RWPE2 (cell line): ENCODE measurements at regions not wholly inside any gene's neighbourhood (a gene's known extent, or its start where the extent isn't known, plus 50 kb on each side); places are given as distances from the start of the nearest gene placed in this dataset.

Experiments used
- ATAC-seq: fragments of 200-7000 bp; cut with Tn5 transposase; 3 replicates; pipeline ENCODE4 v1.9.1; 2021; ENCODE audit warnings: low read depth
- DNase-seq: peaks from one replicate; pipeline ENCODE4 v3.0.0-alpha.2; 2020; ENCODE audit warnings: low spot score
- H3K27ac ChIP-seq: fragments of 450-650 bp; 2 replicates; pipeline ENCODE4 v1.5.1; 2017; ENCODE audit warnings: mild to moderate bottlenecking; ENCODE audit not compliant: poor library complexity, severe bottlenecking
- H3K27me3 ChIP-seq: fragments of 250-450 bp; sonication (Bioruptor Pico); 2 replicates; pipeline ENCODE4 v1.5.1; 2021; ENCODE audit warnings: mild to moderate bottlenecking, moderate library complexity; ENCODE audit not compliant: insufficient read depth, poor library complexity, severe bottlenecking
- H3K36me3 ChIP-seq: fragments of 250-450 bp; sonication (Bioruptor Pico); 2 replicates; pipeline ENCODE4 v1.5.1; 2020; ENCODE audit warnings: low read depth, mild to moderate bottlenecking, moderate library complexity
- H3K4me1 ChIP-seq: fragments of 250-450 bp; sonication (Bioruptor Pico); 2 replicates; pipeline ENCODE4 v1.5.1; 2021; ENCODE audit warnings: mild to moderate bottlenecking, moderate library complexity; ENCODE audit not compliant: insufficient read depth, poor library complexity, severe bottlenecking
- H3K4me3 ChIP-seq: fragments of 250-450 bp; sonication (Bioruptor Pico); 2 replicates; pipeline ENCODE4 v1.5.1; 2021; ENCODE audit warnings: mild to moderate bottlenecking, moderate library complexity; ENCODE audit not compliant: severe bottlenecking
- H3K9me3 ChIP-seq: fragments of 250-450 bp; sonication (Bioruptor Pico); 2 replicates; pipeline ENCODE4 v1.5.1; 2021; ENCODE audit warnings: mild to moderate bottlenecking, moderate library complexity; ENCODE audit not compliant: severe bottlenecking
- CTCF ChIP-seq: fragments of 450-650 bp; IDR thresholded peaks from one replicate; pipeline ENCODE4 v1.5.1; 2017; ENCODE audit warnings: mild to moderate bottlenecking, moderate library complexity; ENCODE audit not compliant: poor library complexity, severe bottlenecking

GRCh38 chr13:53338760-53339159 is 310.1 kb downstream of the OLFM4 start:
- no peaks in the 10 kb centered on the region for H3K36me3 ChIP-seq
- no peaks in the 10 kb centered on the region for H3K9me3 ChIP-seq
- no peaks in the 10 kb centered on the region for H3K4me1 ChIP-seq
- no peaks in the 10 kb centered on the region for H3K27me3 ChIP-seq
- H3K27ac ChIP-seq, result no peak overlapping the region
- DNase-seq (no peak), ATAC-seq (no peak)
- H3K4me3 ChIP-seq, result no peak overlapping the region
- TF ChIP-seq CTCF, result no peak

- H3K36me3 ChIP-seq, result no peaks in the 10 kb centered on the region
- no peaks in the 10 kb centered on the region for H3K4me1 ChIP-seq
- DNase-seq, result no peak
- H3K27me3 ChIP-seq, result no peaks in the 10 kb centered on the region
- H3K9me3 ChIP-seq, result no peaks in the 10 kb centered on the region
- no peak for TF ChIP-seq CTCF
- no peak for ATAC-seq
- no peak overlapping the region for H3K27ac ChIP-seq
- no peak overlapping the region for H3K4me3 ChIP-seq
These were observed 312.0 kb downstream of the OLFM4 start for GRCh38 chr13:53340505-53341143.

- no peak for DNase-seq
- H3K9me3 ChIP-seq, result no peaks in the 10 kb centered on the region
- H3K27ac ChIP-seq, result no peak overlapping the region
- no peak for ATAC-seq
- TF ChIP-seq CTCF, result no peak
- no peak overlapping the region for H3K4me3 ChIP-seq
- H3K36me3 ChIP-seq, result no peaks in the 10 kb centered on the region
- H3K27me3 ChIP-seq, result no peaks in the 10 kb centered on the region
- no peaks in the 10 kb centered on the region for H3K4me1 ChIP-seq
These were observed 312.5 kb downstream of the OLFM4 start for GRCh38 chr13:53341144-53341510.

GRCh38 chr13:53342623-53343360 is 314.2 kb downstream of the OLFM4 start:
- ATAC-seq, result no peak
- TF ChIP-seq CTCF, result no peak
- H3K27me3 ChIP-seq, result no peaks in the 10 kb centered on the region
- H3K9me3 ChIP-seq, result no peaks in the 10 kb centered on the region
- H3K27ac ChIP-seq, result no peak overlapping the region
- H3K4me3 ChIP-seq, result no peak overlapping the region
- no peaks in the 10 kb centered on the region for H3K4me1 ChIP-seq
- H3K36me3 ChIP-seq, result no peaks in the 10 kb centered on the region
- DNase-seq, result no peak

GRCh38 chr13:53343361-53343744 is 314.7 kb downstream of the OLFM4 start:
- no peaks in the 10 kb centered on the region for H3K9me3 ChIP-seq
- H3K27me3 ChIP-seq, result no peaks in the 10 kb centered on the region
- no peaks in the 10 kb centered on the region for H3K36me3 ChIP-seq
- H3K27ac ChIP-seq, result no peak overlapping the region
- DNase-seq (no peak), ATAC-seq (no peak)
- H3K4me1 ChIP-seq, result no peaks in the 10 kb centered on the region
- TF ChIP-seq CTCF, result no peak
- H3K4me3 ChIP-seq, result no peak overlapping the region
